GM18909 (cell line): ENCODE measurements at regions not wholly inside any gene's neighbourhood (a gene's known extent, or its start where the extent isn't known, plus 50 kb on each side); places are given as distances from the start of the nearest gene placed in this dataset.

Experiments used
- ATAC-seq: cut with Tn5 transposase; IDR thresholded peaks from one replicate; pipeline ENCODE4 v1.9.1; 2021; ENCODE audit warnings: mild to moderate bottlenecking; ENCODE audit not compliant: unreplicated experiment, poor library complexity

DNA sequence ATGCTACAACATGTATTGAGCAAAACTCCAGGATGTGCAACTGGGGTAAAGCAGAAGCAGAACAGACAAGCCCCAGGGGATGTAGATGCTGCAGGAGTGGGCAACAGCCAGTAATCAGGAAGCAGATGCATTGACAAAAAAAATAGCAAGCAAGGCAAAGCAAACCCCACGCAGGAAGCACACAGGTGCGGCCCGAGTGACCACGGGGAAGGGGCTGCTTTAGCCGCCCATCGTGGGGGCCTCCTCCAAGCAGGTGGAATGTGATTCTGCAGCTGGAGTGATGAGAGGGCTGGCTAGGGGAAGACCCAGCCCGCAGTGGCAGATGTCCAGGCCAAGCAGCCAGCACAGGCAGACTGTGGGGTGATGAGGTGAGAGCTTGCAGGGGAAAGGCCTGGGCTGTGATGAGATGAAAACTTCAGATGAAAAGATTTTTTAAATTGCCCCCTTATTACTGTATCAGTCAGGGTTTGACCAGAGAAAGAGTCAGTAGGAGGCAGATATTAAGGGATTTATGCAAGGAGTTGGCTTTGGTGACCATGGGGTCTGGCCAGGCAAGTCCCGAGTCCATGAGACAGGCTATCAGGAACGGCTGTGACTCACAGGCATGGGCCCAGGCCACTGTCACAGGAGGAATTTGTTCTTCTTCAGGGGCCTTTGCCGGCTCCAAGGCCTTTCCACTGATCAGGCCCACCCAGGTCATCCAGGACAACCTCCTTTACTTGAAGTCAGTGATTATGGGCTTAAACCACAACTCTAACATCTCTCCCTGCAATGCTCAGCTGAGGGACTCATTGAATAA, 207.6 kb downstream of the ANKRD60 start:
- no peak for ATAC-seq

DNA sequence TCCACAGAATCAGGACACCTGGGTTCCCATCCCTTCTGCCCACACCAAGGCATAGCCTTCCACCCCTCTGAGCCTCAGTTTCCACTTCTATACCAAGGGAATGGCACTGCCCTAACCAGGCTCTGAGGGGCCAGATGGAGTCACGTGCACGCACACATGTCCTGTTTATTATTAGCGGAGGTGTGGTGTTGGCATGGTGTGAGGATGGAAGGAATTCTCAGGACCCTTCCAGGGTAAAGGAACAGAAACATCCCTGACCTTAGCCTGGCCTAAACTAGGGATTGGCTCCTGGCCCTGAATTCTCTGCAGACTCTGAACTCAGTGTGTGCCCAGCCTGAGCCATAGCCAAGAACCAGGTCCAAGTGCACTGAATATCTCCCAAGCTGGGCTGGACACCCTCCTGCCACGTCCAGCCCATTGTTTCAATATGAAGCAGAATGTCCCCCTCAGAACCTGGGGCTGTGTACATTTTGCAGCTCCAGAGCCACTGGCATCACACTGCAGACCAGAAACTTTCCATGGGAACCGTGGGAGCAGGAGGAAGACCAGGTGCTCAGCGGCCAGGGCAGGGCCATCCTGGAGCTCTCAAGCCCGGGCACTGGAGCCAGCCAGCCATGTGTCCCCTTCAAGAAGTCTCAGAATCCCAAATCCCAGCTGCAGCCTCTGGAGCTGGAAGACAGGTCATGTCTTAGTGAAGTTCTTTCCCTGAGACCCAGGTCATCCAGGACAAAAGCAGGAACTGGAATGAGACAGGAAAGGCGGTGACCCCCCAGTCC, 208.4 kb downstream of the ANKRD60 start:
- no peak for ATAC-seq

DNA sequence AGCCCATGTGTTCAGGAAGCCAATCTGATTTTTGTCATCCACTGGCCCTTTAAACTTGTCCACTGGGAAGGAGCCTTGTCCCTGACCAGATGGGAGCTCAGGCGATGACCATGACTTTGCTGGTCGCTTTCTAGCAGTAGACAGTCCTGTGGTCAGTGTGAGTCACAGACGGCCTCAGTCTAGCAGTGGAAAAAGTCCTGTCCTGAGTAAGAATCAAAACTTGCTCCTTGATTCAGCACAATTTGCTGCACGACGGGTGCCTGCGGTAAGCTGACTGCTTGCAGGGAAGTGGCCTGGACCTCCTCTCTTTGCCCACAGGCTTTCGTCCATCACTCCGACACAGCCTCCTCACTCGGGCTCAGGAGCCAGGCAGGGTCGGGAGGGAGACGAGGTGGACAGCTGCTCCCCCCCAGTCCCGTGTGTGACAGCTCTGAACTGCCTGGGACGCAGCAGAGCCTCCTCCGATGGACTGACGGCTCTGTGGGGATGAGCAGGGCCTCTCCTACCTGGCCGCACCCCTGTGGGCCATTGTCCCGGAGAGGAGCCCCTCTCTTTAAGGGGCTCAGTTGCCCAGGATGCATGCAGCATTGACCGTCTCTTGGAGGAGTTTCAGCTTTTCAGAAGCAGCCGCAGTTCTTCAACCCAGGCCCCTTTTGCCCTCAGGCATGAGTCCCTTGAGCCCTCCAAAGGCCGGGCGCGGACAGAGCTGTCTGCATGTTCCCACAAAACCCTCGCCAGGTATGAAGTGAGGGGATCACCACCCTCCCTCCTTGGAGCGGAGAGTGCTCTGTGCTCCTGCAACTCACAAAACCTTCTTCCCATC, 209.2 kb downstream of the ANKRD60 start:
- no peak for ATAC-seq

DNA sequence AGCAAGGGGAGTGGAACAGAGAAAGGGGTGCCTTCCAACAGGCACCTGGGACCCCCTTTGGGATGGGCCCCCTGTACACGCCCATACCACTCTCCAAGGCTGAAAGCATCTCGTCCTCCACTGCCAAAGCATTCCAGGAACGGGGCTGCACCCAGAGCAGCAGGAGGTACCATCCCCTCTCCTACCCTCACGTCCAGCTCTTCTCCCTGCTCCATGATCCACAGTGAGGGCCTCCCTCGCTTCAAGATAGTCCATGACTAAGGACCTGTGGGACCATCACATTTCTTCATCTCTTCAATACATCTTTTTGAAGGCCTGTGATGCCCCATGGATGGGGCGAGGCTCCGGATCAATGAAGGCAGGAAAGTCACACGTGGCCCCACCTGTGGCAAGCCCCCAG, 209.9 kb downstream of the ANKRD60 start:
- ATAC-seq = no peak

GRCh38 chr20:58017970-58018530, 210.4 kb downstream of the ANKRD60 start:
- no peak for ATAC-seq

DNA sequence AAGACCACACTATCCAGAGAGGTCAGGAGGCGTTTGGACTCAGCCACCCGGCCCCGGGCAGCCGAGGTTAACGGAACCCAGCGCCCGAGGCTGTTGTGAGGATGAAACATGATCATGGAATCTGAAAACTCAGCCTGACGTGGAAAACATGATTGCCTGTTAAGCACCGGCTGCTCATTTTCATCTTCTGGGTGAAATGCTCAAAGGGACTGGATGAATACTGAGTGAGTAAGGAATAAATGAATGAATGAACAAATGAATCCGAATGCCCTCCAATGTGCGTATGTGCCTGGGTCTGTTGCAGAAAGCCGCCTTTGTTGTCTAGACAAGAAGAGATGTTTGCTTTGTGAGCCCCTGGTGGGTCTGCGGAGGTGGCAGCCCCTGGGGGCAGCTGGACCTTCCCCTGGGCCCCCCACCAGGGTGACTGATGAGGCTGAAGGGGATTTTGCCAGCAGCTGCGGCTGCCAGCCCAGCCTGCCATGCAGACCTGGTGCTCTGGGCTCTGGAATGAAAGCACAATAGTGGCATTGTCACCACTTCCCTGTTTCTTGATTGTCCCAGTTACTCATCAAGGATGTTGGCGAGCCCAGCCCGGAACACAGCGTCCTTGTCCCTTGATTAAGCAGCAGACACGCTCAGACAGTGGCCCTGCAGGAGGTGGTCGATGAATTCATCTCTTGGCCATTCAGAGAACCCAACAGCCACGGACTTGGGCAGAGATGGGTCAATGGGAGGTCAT, 211.1 kb downstream of the ANKRD60 start:
- ATAC-seq = no peak

GRCh38 chr20:58016779-58017178, 211.7 kb downstream of the ANKRD60 start:
- ATAC-seq = no peak

GRCh38 chr20:58014628-58015315, 213.7 kb downstream of the ANKRD60 start:
- ATAC-seq = no peak

- ATAC-seq = no peak
Measured at GRCh38 chr20:58012731-58013510, 215.5 kb downstream of the ANKRD60 start.

DNA sequence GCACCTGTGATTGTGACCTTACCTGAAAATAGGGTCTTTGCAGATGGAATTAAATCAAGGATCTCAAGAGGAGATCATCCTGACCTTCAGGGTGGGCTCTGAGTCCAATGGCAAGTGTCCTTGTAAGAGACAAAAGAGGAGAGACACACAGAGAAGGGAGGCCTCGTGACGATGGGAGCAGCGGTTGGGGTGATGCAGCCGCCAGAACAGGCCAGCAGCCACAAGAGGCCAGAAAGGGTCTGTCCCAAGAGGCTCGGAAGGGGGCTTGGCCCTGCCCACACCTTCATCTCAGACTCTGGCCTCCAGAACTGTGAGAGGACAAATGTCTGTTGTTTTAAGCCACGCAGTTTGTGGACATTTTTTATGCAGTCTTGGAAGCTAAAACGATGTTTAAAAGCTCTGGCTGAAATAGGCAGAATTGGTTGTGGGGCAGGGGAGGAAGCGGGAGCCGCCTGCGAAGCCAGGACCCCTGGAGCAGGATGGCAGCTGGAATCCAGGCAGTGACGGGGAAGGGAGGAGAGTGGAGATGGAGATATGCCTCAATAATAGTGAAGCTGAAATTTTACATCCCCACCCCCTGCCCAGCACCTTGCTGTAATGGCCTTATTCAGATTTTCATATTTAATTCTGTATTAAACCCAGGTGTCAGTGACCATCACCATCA, 216.4 kb downstream of the ANKRD60 start:
- no peak for ATAC-seq

GRCh38 chr20:58011106-58011946, 217.1 kb downstream of the ANKRD60 start:
- no peak for ATAC-seq

DNA sequence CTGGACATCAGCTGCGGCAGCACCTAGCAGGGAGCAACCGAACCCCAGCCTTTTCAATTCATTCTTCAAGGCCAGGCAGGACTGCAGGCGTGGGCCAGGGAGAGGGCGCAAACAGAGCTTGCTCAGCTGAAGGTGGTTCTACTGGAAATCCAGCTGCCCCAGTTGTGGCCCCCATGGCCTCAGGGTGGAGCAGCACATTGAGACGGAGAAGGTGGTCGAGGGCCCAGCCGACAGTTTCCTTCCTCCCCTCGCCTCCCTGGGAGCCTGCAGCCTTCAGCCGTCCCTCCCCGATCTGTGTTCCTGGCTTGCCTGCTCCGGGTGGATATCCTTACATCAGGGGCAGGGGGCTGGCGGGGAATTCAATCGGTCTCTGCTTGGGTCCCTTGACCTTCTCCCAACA, 217.8 kb downstream of the ANKRD60 start:
- ATAC-seq = no peak

- ATAC-seq = no peak
Measured at GRCh38 chr20:58010186-58010585, 218.3 kb downstream of the ANKRD60 start.

DNA sequence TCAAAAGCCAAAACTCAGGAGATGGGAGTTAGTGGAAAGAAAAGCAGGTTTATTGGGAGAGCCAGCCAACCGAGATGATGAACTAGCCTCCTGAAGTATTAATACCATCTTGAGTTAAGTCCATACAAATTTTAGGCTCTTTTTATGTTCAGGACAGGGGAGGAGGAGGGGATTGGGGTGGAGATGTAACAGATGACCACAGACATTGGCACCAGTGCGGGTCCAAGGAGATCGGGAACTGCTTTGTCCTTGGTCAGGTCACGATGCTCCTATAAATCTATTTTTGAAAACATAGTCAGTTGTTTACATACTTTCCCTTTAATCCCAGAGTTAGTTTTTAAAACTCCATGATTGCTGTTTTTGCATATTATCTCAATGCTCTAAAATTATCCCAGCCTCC, 219.6 kb downstream of the ANKRD60 start:
- ATAC-seq = no peak

- ATAC-seq = no peak
Measured at GRCh38 chr20:58008413-58008812, 220.0 kb downstream of the ANKRD60 start.

DNA sequence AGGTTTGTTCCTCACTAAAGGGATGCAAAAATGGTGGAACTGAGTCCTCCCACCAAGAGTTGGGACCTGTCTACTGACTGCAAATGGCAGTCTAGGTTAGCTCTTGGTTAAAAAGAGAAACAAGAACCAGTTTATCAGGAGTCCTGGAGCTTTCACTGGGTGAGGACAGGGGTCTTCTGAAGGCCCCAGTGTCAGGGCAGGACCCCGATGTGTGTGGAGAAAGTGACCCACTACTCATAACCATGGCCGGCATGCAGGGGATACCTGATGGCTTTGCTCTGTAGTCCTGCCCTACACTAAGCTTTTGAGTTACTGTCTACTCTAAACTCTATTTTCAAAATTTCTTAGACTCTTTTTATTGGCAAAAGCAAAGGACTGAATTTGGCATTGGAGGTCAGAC, 220.5 kb downstream of the ANKRD60 start:
- no peak for ATAC-seq
